GM19035 (cell line): ENCODE measurements at regions not wholly inside any gene's neighbourhood (a gene's known extent, or its start where the extent isn't known, plus 50 kb on each side); places are given as distances from the start of the nearest gene placed in this dataset.

Experiments used
- ATAC-seq: cut with Tn5 transposase; IDR thresholded peaks from one replicate; pipeline ENCODE4 v1.9.1; 2021; ENCODE audit not compliant: unreplicated experiment

DNA sequence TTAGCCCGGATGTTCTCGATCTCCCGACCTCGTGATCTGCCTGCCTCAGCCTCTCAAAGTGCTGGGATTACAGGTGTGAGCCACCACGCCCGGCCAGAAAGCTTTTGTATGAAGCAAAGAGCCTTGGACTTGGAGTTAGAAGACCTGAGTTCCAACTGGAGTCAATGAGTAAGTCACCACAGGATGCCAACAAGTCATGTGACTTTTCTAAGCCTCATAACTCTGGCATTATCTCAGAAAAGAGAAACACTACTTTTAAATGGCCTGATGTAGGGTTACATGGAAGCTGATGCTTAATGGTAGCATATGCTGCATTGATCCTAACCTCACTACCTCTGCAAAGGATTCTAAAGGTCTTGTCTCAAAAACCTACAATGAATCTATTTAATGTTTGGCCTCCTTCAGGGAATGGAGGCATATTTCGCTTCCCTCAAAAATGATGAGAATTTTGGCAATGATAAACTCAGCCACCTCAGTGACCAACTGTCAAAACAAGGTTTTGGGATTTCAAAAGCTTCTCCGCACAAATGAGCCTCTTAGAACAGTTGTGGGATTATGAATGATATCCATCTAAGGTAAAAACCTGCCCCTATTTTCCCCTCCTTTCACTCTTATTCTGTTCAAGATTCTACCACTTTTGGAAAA is 236.8 kb downstream of the ACTL7B start:
- ATAC-seq, result no peak

DNA sequence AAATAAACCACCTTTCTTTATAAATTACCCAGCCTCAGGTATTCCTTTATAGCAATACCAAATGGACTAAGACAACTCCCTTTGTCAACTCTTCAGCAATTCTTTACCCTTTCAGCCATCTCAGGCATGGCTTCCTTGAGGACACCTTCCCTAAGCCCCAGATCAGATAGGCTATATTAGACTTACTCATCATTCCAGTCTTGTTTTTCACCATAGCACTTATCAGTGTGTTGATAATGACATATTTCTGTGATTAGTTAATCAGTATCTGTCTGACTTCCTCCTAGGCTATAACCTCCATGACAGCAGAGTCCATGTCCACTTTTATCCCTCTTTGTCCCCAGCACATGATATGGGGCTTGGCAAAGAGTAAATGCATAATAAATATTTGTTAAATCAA is 238.1 kb downstream of the ACTL7B start:
- no peak for ATAC-seq

DNA sequence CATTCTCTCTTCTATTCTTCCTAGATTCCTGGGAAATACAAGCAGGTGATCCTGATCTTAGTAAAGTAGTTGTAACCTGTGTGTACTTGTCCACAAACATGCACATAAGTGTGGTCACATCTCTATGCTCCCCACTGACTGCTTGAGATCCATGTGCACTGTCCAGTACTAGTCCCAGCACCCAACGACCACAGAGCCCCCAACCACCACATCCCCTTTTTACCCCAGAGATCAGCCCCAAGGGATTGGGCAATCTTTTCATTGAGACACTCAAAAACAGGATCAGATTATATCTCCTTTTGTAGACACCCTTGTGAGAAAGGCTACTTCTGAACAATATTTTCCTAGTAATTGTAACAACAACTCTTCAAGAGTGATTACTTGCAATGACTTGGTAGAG is 240.6 kb downstream of the ACTL7B start:
- ATAC-seq, result no peak

DNA sequence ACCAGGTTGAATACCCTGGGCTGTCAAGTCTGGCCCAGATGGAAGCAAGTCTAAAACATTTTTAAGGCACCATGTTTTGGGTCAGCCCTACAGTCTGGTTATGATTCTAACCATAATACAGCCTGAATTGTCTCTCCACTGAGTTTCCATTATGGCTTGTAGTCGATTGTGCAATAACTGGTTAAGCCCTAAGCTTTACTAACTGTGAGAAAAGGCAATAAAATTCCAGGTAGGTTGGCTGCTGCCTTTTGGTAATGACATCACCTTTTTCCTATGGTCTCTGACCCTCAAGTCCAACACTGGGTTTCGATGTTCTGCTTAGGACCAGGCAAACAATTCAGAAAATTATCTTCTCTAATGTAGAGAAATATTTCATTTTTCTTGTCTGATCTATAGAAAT is 243.3 kb downstream of the ACTL7B start:
- ATAC-seq, result no peak

DNA sequence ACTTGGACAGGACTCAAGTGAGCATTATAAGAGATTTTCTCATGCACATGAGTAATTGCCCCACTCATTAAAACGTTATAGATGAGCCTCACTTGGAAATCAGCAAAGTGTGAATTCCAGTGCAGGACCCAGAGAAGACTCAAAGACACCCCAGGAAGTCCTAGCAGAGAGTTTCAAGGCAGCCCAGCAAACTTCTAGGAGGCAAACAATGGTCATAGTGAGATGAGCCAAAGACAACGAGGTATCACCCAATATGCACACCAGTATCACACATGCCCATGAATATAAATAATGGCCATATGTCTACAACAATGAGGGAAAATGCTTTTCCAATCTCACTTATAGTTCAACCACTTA is 245.9 kb downstream of the ACTL7B start:
- ATAC-seq, result no peak

DNA sequence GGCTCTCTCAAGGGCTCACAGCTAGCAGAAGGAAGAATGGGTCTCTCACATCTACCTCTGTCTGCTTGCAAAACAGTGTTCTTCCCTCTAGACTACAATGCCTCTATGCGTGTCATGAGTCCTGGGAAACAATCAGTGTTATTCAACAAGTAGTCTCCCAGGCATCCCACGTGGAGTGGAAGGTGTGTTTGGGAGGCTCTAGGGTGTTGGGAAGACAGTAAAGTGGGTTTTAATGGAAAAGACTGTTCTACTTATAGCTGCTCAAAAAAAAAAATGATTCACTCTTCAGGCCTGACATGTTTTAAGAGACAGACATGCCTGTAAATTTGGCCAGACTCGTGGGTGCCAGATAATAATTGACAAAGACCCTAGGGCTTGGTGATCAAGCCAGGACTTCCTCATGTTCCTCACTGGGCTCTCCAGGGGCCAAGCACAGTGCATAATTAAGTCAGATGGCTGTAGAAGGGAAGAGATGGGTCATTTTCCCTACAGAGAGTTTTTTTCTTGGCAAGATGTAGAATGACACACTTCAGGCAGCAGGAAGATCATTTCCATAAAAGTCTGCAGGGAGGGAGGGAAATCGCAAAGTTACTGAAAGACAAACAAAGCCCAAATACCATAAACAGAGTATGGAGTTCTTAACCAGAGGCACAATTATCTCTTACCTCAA is 246.4 kb downstream of the ACTL7B start:
- ATAC-seq, result no peak

DNA sequence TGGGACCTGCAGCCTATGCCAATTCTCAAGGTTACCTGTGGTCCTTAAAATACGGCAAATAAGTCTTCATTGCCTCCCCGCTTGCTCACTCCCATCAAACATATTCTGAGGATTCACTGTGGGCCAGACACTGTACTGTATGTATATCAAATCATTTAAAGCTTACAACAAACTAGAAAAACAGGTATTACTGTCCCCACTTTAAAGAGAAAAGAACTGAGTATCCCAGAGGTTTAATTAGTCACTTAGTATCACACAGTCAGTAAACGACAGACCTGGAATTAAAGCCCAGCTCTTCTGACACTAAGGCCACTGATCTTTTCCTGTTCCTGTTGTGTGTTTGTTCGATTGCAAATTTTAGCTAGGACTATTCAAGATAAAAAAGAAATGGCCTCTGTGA is 248.2 kb downstream of the ACTL7B start:
- ATAC-seq, result no peak

DNA sequence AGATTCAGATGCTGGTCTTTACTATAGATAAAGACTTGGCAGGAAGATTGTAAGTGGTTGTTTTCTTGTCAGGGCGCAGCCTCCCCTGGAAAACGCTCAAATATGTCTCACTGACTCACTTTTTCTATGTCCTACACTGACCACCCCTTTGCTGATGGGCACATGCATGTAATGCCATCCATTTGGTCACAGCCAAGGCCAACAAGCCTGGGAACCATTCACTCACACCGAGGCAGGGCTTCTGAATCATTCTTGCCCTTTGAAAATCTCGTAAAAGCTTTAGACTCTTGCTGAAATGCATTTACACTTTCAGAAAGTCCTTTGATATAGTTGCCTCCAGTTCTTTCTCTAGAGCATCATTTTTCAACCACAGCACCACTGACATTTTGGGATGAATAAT is 249.4 kb downstream of the ACTL7B start:
- no peak for ATAC-seq

DNA sequence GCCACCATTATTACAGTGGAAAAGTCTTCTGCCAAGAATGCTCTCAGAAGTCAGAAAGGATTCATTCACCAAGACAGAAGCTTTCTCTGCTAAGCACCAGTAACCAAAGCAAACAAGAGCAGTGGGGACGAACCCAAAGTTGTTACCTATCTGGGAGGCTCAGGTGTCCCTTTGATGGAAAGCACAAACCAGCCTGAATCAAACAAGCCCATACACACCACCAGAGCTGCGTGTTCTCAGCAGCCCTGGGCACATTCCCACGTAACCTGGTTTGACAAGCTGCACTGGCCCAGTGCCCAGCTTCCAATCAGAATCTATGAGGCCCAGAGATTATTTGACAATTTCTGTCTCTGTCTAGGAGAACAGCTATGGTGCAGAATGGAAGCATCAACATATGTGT is 252.6 kb downstream of the ACTL7B start:
- ATAC-seq, result no peak

DNA sequence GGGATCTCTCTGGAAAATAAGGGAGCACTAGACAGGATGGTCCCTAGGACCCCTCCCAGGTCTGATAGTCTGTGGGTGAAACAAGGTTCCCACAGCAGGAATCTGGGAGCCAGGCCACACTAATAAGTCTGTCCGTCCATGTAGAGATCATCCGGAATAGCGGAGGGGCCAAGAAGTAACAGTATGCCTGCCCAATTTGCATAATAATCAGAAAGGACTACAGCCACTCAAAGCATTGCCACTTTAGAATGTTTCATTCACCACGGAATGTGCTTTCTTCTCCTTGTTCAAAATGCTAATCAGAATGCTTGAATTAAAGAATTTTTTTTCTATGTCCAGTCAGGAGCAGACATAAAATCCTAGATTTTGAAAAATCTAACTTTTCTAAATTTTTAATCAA is 254.9 kb downstream of the ACTL7B start:
- no peak for ATAC-seq

DNA sequence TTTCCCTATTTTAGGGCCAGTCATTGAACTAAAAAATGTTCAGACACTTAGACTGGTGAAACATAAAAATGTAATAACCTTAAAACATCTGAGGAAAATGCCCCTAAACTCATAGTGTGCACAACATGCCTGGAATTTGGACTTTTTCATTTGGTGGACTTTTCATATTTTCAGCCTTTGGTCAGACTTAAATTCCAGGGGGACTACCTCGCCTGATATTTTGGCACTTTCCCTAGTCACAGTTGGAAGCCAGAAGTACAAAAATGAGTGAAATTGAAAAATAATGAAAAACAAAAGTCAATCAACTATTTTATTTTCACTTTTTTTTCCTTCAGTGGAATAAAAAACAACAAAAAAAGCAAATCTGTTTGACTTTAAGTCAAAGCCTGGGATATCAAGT is 256.2 kb downstream of the ACTL7B start:
- no peak for ATAC-seq

DNA sequence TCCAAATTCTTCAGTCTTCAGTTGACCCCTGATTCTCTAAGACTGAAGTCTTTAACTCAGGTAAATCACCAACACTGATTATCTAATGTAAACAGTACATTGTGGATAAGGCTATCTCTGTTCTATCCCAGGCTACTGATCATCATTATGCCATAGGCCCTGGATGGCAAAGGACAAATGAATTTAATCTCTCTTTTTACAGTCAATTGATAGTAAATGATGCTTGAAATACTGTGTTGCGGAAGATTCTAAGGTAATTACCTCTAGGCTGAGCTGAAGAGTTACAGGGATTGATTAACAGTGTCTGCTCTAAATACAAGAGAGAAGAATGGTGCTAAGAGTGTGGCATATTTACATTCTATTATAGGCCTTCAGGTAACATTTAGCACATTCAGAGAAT is 264.7 kb downstream of the ACTL7B start:
- no peak for ATAC-seq

DNA sequence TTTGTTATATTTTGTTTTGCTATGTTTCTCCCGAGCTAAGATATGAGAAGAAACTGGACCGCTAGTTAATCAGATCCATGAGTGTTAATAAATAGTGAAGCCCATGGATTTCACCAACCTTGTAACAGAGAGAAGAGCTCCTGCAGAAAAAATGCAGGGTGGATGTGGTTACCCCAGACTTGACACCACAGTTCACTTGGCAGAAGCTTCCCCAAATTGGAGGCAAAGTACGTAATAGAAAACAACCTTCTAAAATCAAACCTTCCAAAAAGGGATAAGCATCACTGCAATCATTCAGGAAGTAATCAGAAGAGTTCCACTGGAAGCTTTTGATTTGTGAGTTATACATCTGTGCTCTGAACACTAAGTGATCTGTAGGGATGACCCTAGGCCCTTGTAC is 267.5 kb downstream of the ACTL7B start:
- no peak for ATAC-seq

DNA sequence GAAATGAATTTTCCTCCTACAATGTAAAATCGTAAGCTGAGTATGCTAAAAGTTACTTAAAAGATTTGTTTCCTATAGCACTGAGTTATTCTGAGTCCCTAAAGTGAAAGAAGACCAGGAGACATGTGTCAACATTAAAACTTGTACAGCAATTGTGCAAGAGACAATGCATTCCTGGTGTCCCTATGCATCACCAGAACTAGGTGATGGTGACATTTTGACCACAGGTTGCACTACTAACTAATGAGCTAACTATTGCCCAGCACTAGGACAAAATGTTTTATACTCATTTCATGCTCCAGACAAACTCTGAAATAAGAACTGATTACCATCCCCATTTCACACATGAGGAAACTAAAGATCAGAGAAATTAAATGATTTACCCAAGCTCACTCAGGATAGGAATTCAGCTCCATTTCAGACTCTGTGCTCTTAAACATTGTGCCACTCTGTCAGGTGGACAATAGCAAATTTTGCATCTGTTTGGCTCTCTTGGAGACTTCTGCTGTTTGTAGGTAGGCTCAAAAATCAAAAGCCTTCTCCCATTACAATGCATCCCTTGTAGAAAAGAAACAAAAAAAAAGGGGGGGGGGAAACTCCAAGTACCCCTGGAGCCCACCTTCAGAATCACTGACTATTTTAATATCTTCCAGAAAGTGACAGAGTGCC is 269.2 kb downstream of the ACTL7B start:
- ATAC-seq, result no peak

DNA sequence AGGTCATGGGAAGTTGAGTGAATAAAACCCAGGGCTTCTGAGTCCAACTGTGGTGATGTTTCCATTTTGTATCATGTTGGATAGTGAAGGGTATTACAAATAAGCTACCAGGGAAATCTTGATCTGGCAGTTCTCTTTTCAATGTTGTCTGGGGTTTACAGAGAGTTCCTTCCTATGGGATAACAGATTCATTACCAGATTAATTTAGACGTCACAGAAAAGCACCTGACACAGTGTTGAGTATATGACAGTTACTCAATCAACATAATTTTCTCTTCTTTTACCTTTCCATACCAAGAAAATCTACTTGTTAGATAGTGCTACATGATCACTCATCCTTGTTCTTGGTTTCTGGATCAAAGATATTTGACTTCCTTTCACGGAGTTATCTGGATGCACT is 270.9 kb downstream of the ACTL7B start:
- no peak for ATAC-seq

DNA sequence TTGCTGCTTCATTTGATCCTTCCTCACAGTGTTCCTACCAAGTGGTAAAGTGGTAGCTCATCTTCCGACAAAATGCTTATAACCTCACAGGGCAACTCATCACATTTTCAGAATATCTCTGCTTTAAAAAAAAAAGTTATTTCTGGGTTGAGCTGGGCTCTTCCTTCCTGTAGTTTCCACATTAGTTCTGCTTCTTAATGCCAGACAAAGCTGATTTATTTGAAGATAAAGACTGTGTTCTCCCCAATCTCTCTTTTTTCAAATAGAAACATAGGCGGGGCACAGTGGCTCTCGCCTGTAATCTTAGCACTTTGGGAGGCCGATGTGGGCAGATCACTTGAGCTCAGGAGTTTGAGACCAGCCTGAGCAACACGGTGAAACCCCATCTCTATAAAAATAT is 273.1 kb downstream of the ACTL7B start:
- no peak for ATAC-seq

DNA sequence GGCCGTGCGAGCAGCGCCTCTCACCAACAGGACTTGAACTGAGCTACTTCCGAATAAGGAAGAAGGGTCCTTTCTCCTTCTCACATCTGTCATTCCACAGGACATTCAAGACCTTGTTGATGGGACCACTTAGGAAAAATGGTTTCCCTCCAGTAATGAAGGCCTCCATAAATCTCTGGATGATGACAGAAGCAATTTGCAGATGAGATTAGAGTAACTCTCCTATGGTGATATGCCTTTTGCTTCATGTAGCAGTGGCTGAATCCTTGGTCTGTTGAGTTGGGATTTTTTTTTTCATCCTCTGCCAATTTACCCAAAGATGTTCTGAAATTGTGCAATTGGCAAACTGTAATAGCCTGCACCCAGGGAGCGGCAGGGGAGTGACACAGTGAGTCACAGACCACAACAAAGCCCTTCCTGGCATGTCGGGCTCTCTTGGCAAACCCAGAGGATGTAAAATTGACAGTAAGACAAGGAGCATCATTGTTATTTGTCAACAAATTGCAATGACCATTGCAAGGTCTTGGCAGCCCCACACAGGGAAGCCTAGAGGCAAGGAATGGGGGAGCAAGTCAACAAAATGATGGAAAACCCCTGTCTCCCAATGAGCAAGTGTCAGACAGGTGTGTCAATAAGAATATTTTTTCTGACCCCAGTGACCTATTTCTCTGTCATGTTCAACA is 275.9 kb downstream of the ACTL7B start:
- ATAC-seq, result no peak

DNA sequence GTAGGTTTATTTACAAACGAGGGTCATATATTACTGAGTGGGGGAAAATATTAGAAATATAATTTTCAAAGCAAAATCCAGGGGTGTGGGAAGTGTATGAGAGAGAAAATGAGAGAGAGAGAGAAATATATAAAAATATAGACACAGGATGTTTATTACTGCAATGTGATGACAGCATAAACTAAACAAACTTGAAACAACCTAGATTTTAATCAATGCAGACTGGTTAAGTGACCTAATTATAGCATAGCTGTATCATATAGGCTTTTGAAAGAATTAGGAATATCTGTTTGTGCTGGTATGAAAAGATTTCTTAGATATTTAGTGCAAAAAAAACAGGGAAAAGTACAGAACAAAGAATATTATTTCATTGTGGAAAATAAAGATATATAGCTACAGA is 280.5 kb downstream of the ACTL7B start:
- ATAC-seq, result no peak

DNA sequence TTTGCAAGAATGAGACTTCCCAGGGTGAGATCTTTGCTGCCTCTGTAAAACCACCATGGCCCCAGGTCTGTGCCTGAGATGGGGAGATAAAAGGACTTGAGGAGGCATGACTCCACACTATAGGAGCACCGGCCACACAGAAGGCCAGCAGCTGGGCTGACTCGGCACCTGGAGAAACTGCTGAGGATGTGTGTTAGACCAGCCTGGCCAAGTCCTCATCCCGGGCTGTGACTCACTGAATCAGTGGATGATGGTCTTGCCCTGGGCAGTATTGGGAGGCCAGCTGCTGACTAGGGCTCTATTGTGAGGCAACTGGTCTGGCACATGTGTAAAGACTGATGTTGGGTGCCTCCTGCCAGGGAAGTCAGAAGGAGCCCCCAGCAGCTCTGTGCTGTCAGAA is 286.2 kb downstream of the ACTL7B start:
- no peak for ATAC-seq

DNA sequence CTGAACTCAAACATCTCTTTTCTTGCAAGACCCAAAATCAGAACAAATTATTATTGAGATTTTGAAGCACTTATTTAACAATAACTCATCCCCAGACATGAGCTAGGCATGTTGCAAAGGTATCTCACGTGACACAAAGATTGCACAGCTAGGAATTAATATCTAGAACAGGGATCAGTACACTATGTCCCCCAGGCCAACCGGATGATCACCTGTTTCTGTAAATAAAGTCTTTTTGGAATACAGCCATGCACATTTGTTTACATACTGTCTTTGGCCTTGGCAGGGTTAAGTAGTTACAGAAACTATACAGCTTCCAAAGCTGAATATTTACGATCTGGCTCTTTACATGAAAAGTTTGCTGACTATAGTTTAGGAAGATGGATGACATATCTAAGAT is 287.7 kb downstream of the ACTL7B start:
- no peak for ATAC-seq

DNA sequence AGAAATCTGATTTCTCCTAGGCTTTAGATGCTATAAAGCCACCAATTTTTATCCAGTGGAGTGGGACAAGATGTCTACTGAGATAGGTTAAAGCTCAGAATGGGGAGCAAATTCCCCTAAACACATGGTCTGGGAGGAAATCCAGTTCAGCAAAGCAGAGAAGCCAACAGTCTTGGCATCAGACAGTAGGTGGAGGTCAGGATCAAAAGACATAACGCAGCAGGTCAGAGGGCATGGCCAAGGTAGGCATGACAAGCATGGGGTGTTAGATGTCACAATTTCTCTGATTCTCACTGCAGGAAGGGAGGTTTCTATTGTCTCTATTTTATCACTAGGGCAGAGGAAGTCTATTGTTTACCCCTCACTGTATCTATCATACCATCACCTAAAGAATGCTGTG is 288.2 kb downstream of the ACTL7B start:
- ATAC-seq, result no peak
